ENCODE measurements at regions not wholly inside any gene's neighbourhood (a gene's known extent, or its start where the extent isn't known, plus 50 kb on each side); places are given as distances from the start of the nearest gene placed in this dataset.

- H3K27ac ChIP-seq (ENCODE audit: low read depth, low read length) = no peak overlapping the region
- BruUV-seq (replicated peaks) = no TSS peak
- ChIA-PET RAD21 (ENCODE audit: low non-redundant PET in 1 of 2, low total read pairs in 2 of 2, uncharacterized antibody in 2 of 2, unreplicated experiment in 2 of 2) (no interaction called here), POLR2A (no interaction called here), CTCF (no interaction called here)
- DNase-seq (ENCODE audit: low read depth, low spot score) (no peak), ATAC-seq (no peak)
- no peak overlapping the region for H3K4me2 ChIP-seq (ENCODE audit: low read length)
- no peaks in the 10 kb centered on the region for H3K4me1 ChIP-seq (ENCODE audit: control insufficient read depth in 1 of 2, insufficient read depth in 2 of 2, low read length in 2 of 2)
- no peaks in the 10 kb centered on the region for H3K9me3 ChIP-seq (ENCODE audit: control insufficient read depth in 1 of 2, insufficient read depth in 1 of 2, low read depth in 1 of 2, low read length in 2 of 2)
- no peaks in the 10 kb centered on the region for H3K9me2 ChIP-seq (ENCODE audit: insufficient read depth)
- intact Hi-C loops (cut with micrococcal nuclease) = no loop called here
- H4K20me1 ChIP-seq (ENCODE audit: insufficient read depth) = no peaks in the 10 kb centered on the region
- H2AFZ ChIP-seq (ENCODE audit: low read depth, low read length, poor library complexity, severe bottlenecking) = no peak overlapping the region
- H3K4me3 ChIP-seq (replicated peaks in 1 of 2; ENCODE audit: low read depth in 1 of 2, low read length in 2 of 2) = no peak overlapping the region
- H3K27me3 ChIP-seq (ENCODE audit: insufficient read depth, low read length) = no peaks in the 10 kb centered on the region
- TF ChIP-seq ZNF274 (IDR thresholded peaks at IDR 0.05; ENCODE audit: low read depth, low read length) (no peak), EZH2phosphoT487 (IDR thresholded peaks at IDR 0.05; ENCODE audit: borderline replicate concordance) (no peak), FOSL1 (IDR thresholded peaks at IDR 0.05; ENCODE audit: low read depth) (no peak), SP1 (IDR thresholded peaks at IDR 0.05; ENCODE audit: low read depth) (no peak), POLR2AphosphoS5 (IDR thresholded peaks at IDR 0.05; ENCODE audit: low read depth, low read length) (no peak), RAD21 (IDR thresholded peaks at IDR 0.05; ENCODE audit: low read depth) (no peak), YY1 (IDR thresholded peaks at IDR 0.05; ENCODE audit: extremely low read depth, insufficient replicate concordance, low read depth, low read length) (no peak), SRF (IDR thresholded peaks at IDR 0.05; ENCODE audit: low read depth) (no peak), CBX3 (IDR thresholded peaks at IDR 0.05; ENCODE audit: low read depth) (no peak), JUND (IDR thresholded peaks at IDR 0.05) (no peak), EZH2 (IDR thresholded peaks at IDR 0.05) (no peak)
- TF ChIP-seq, protein P1, sequence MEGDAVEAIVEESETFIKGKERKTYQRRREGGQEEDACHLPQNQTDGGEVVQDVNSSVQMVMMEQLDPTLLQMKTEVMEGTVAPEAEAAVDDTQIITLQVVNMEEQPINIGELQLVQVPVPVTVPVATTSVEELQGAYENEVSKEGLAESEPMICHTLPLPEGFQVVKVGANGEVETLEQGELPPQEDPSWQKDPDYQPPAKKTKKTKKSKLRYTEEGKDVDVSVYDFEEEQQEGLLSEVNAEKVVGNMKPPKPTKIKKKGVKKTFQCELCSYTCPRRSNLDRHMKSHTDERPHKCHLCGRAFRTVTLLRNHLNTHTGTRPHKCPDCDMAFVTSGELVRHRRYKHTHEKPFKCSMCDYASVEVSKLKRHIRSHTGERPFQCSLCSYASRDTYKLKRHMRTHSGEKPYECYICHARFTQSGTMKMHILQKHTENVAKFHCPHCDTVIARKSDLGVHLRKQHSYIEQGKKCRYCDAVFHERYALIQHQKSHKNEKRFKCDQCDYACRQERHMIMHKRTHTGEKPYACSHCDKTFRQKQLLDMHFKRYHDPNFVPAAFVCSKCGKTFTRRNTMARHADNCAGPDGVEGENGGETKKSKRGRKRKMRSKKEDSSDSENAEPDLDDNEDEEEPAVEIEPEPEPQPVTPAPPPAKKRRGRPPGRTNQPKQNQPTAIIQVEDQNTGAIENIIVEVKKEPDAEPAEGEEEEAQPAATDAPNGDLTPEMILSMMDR (IDR thresholded peaks at IDR 0.05 in 2 of 3, conservative IDR thresholded peaks at IDR 0.05 in 1 of 3; ENCODE audit: borderline replicate concordance in 1 of 3, insufficient read depth in 1 of 3, low read depth in 2 of 3, low read length in 2 of 3) = no peak
- TF ChIP-seq, protein P2, sequence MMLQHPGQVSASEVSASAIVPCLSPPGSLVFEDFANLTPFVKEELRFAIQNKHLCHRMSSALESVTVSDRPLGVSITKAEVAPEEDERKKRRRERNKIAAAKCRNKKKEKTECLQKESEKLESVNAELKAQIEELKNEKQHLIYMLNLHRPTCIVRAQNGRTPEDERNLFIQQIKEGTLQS (IDR thresholded peaks at IDR 0.05) = no peak
- TF ChIP-seq, protein P3, sequence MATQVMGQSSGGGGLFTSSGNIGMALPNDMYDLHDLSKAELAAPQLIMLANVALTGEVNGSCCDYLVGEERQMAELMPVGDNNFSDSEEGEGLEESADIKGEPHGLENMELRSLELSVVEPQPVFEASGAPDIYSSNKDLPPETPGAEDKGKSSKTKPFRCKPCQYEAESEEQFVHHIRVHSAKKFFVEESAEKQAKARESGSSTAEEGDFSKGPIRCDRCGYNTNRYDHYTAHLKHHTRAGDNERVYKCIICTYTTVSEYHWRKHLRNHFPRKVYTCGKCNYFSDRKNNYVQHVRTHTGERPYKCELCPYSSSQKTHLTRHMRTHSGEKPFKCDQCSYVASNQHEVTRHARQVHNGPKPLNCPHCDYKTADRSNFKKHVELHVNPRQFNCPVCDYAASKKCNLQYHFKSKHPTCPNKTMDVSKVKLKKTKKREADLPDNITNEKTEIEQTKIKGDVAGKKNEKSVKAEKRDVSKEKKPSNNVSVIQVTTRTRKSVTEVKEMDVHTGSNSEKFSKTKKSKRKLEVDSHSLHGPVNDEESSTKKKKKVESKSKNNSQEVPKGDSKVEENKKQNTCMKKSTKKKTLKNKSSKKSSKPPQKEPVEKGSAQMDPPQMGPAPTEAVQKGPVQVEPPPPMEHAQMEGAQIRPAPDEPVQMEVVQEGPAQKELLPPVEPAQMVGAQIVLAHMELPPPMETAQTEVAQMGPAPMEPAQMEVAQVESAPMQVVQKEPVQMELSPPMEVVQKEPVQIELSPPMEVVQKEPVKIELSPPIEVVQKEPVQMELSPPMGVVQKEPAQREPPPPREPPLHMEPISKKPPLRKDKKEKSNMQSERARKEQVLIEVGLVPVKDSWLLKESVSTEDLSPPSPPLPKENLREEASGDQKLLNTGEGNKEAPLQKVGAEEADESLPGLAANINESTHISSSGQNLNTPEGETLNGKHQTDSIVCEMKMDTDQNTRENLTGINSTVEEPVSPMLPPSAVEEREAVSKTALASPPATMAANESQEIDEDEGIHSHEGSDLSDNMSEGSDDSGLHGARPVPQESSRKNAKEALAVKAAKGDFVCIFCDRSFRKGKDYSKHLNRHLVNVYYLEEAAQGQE (IDR thresholded peaks at IDR 0.05; ENCODE audit: low read depth) = no peak
- no peaks in the 10 kb centered on the region for H3K79me2 ChIP-seq (ENCODE audit: insufficient read depth, low read length)
- H3K9ac ChIP-seq (ENCODE audit: low read length) = no peak overlapping the region
- no peaks in the 10 kb centered on the region for H3K36me3 ChIP-seq (ENCODE audit: control insufficient read depth in 1 of 2, insufficient read depth in 2 of 2, low read length in 2 of 2)
These were observed 355.0 kb upstream of the PCDH20 start for GRCh38 chr13:61770681-61771080.

Measured in HCT116 (cell line).